Activated T-helper 17 cell treated with anti-CD3 and anti-CD28 coated beads, Interleukin-2, amount 50 U/mL, for 72 hours (primary cell): ENCODE measurements at regions not wholly inside any gene's neighbourhood (a gene's known extent, or its start where the extent isn't known, plus 50 kb on each side); places are given as distances from the start of the nearest gene placed in this dataset.

Source experiments
- ATAC-seq: fragments of 150-1000 bp; cut with Tn5 transposase; replicated peaks from 2 replicates; pipeline ENCODE4 v1.10.0; 2021; ENCODE audit warnings: mild to moderate bottlenecking, moderate library complexity
- H3K27ac Mint-ChIP-seq: one replicate; pipeline ENCODE4 v1.8.0; 2022; ENCODE audit warnings: mixed read lengths
- H3K27me3 Mint-ChIP-seq: one replicate; pipeline ENCODE4 v1.8.0; 2022; ENCODE audit warnings: mixed read lengths
- H3K36me3 Mint-ChIP-seq: one replicate; pipeline ENCODE4 v1.8.0; 2022; ENCODE audit warnings: low read depth, mild to moderate bottlenecking, mixed read lengths
- H3K4me1 Mint-ChIP-seq: one replicate; pipeline ENCODE4 v1.8.0; 2022; ENCODE audit warnings: mixed read lengths
- H3K4me3 Mint-ChIP-seq: one replicate; pipeline ENCODE4 v1.8.0; 2022; ENCODE audit warnings: mild to moderate bottlenecking, mixed read lengths
- H3K9me3 Mint-ChIP-seq: one replicate; pipeline ENCODE4 v1.8.0; 2022; ENCODE audit warnings: mixed read lengths

GRCh38 chr5:4636378-4636777 lies 503.8 kb upstream of the ADAMTS16 start:
- Mint-ChIP-seq H3K4me1 (no peaks in the 10 kb centered on the region), H3K36me3 (no peaks in the 10 kb centered on the region), H3K27me3 (no peaks in the 10 kb centered on the region), H3K4me3 (no peak overlapping the region), H3K9me3 (no peaks in the 10 kb centered on the region), H3K27ac (no peak overlapping the region)
- no peak for ATAC-seq

GRCh38 chr5:4639946-4640345 lies 500.2 kb upstream of the ADAMTS16 start:
- no peaks in the 10 kb centered on the region for H3K4me1 Mint-ChIP-seq
- no peaks in the 10 kb centered on the region for H3K27me3 Mint-ChIP-seq
- no peak overlapping the region for H3K27ac Mint-ChIP-seq
- ATAC-seq: no peak
- no peak overlapping the region for H3K4me3 Mint-ChIP-seq
- H3K9me3 Mint-ChIP-seq: no peaks in the 10 kb centered on the region
- H3K36me3 Mint-ChIP-seq: no peaks in the 10 kb centered on the region

GRCh38 chr5:4640795-4641194 lies 499.3 kb upstream of the ADAMTS16 start:
- no peak overlapping the region for H3K27ac Mint-ChIP-seq

GRCh38 chr5:4642525-4642924 lies 497.6 kb upstream of the ADAMTS16 start:
- peaks cover 10% of the 10 kb centered on the region for H3K9me3 Mint-ChIP-seq
- H3K27me3 Mint-ChIP-seq: no peaks in the 10 kb centered on the region
- no peak for ATAC-seq
- no peaks in the 10 kb centered on the region for H3K36me3 Mint-ChIP-seq
- H3K27ac Mint-ChIP-seq: no peak overlapping the region
- H3K4me1 Mint-ChIP-seq: no peaks in the 10 kb centered on the region
- H3K4me3 Mint-ChIP-seq: no peak overlapping the region

More at GRCh38 chr5:4640795-4641194, 499.3 kb upstream of the ADAMTS16 start:
- no peak for ATAC-seq
- Mint-ChIP-seq H3K36me3 (no peaks in the 10 kb centered on the region), H3K4me3 (no peak overlapping the region), H3K27me3 (no peaks in the 10 kb centered on the region), H3K4me1 (no peaks in the 10 kb centered on the region), H3K9me3 (peaks cover 7% of the 10 kb centered on the region)

- H3K36me3 Mint-ChIP-seq: no peaks in the 10 kb centered on the region
- H3K9me3 Mint-ChIP-seq: peaks cover 10% of the 10 kb centered on the region
These were observed 496.9 kb upstream of the ADAMTS16 start for GRCh38 chr5:4643190-4643589.

GRCh38 chr5:4643960-4644359 lies 496.2 kb upstream of the ADAMTS16 start:
- Mint-ChIP-seq H3K4me1 (no peaks in the 10 kb centered on the region), H3K27me3 (no peaks in the 10 kb centered on the region), H3K4me3 (no peak overlapping the region), H3K36me3 (no peaks in the 10 kb centered on the region), H3K27ac (no peak overlapping the region), H3K9me3 (peaks cover 14% of the 10 kb centered on the region)
- ATAC-seq: no peak

More at GRCh38 chr5:4643190-4643589, 496.9 kb upstream of the ADAMTS16 start:
- no peaks in the 10 kb centered on the region for H3K27me3 Mint-ChIP-seq
- no peaks in the 10 kb centered on the region for H3K4me1 Mint-ChIP-seq
- no peak overlapping the region for H3K4me3 Mint-ChIP-seq
- ATAC-seq: no peak
- no peak overlapping the region for H3K27ac Mint-ChIP-seq

GRCh38 chr5:4646715-4647375 lies 493.3 kb upstream of the ADAMTS16 start:
- Mint-ChIP-seq H3K4me1 (no peaks in the 10 kb centered on the region), H3K36me3 (no peaks in the 10 kb centered on the region), H3K9me3 (peaks cover 22% of the 10 kb centered on the region), H3K27ac (no peak overlapping the region), H3K4me3 (no peak overlapping the region), H3K27me3 (no peaks in the 10 kb centered on the region)
- no peak for ATAC-seq

- H3K27ac Mint-ChIP-seq: no peak overlapping the region
- H3K36me3 Mint-ChIP-seq: no peaks in the 10 kb centered on the region
- no peak overlapping the region for H3K4me3 Mint-ChIP-seq
- peaks cover 29% of the 10 kb centered on the region for H3K9me3 Mint-ChIP-seq
- no peaks in the 10 kb centered on the region for H3K4me1 Mint-ChIP-seq
- no peaks in the 10 kb centered on the region for H3K27me3 Mint-ChIP-seq
- ATAC-seq: no peak
These were observed 492.2 kb upstream of the ADAMTS16 start for GRCh38 chr5:4647955-4648354.

GRCh38 chr5:4651806-4652565 lies 488.1 kb upstream of the ADAMTS16 start:
- no peak for ATAC-seq
- Mint-ChIP-seq H3K4me3 (no peak overlapping the region), H3K4me1 (no peaks in the 10 kb centered on the region), H3K27me3 (no peaks in the 10 kb centered on the region), H3K9me3 (peaks cover 29% of the 10 kb centered on the region), H3K36me3 (no peaks in the 10 kb centered on the region), H3K27ac (no peak overlapping the region)

GRCh38 chr5:4653475-4653874 lies 486.7 kb upstream of the ADAMTS16 start:
- Mint-ChIP-seq H3K36me3 (no peaks in the 10 kb centered on the region), H3K4me3 (no peak overlapping the region), H3K27me3 (no peaks in the 10 kb centered on the region), H3K27ac (no peak overlapping the region), H3K9me3 (peaks cover 33% of the 10 kb centered on the region), H3K4me1 (no peaks in the 10 kb centered on the region)
- no peak for ATAC-seq

GRCh38 chr5:4659851-4660250 lies 480.3 kb upstream of the ADAMTS16 start:
- ATAC-seq: no peak
- H3K4me1 Mint-ChIP-seq: no peaks in the 10 kb centered on the region
- no peak overlapping the region for H3K27ac Mint-ChIP-seq
- no peaks in the 10 kb centered on the region for H3K27me3 Mint-ChIP-seq
- H3K36me3 Mint-ChIP-seq: no peaks in the 10 kb centered on the region
- peaks cover 23% of the 10 kb centered on the region for H3K9me3 Mint-ChIP-seq
- H3K4me3 Mint-ChIP-seq: no peak overlapping the region

GRCh38 chr5:4661326-4661725 lies 478.8 kb upstream of the ADAMTS16 start:
- no peaks in the 10 kb centered on the region for H3K36me3 Mint-ChIP-seq

GRCh38 chr5:4661836-4662235 lies 478.3 kb upstream of the ADAMTS16 start:
- Mint-ChIP-seq H3K27ac (no peak overlapping the region), H3K27me3 (no peaks in the 10 kb centered on the region), H3K9me3 (peaks cover 19% of the 10 kb centered on the region), H3K36me3 (no peaks in the 10 kb centered on the region), H3K4me1 (no peaks in the 10 kb centered on the region), H3K4me3 (no peak overlapping the region)
- no peak for ATAC-seq

More at GRCh38 chr5:4661326-4661725, 478.8 kb upstream of the ADAMTS16 start:
- Mint-ChIP-seq H3K27ac (no peak overlapping the region), H3K4me1 (no peaks in the 10 kb centered on the region), H3K27me3 (no peaks in the 10 kb centered on the region), H3K4me3 (no peak overlapping the region), H3K9me3 (peaks cover 22% of the 10 kb centered on the region)
- ATAC-seq: no peak

GRCh38 chr5:4662756-4663155 lies 477.4 kb upstream of the ADAMTS16 start:
- no peak for ATAC-seq
- no peak overlapping the region for H3K4me3 Mint-ChIP-seq
- H3K9me3 Mint-ChIP-seq: peaks cover 19% of the 10 kb centered on the region

GRCh38 chr5:4665911-4666310 lies 474.2 kb upstream of the ADAMTS16 start:
- Mint-ChIP-seq H3K27me3 (no peaks in the 10 kb centered on the region), H3K4me3 (no peak overlapping the region), H3K36me3 (no peaks in the 10 kb centered on the region), H3K4me1 (no peaks in the 10 kb centered on the region), H3K9me3 (peaks cover 21% of the 10 kb centered on the region), H3K27ac (no peak overlapping the region)
- no peak for ATAC-seq

More at GRCh38 chr5:4662756-4663155, 477.4 kb upstream of the ADAMTS16 start:
- Mint-ChIP-seq H3K4me1 (no peaks in the 10 kb centered on the region), H3K36me3 (no peaks in the 10 kb centered on the region), H3K27ac (no peak overlapping the region), H3K27me3 (no peaks in the 10 kb centered on the region)
